Activated T-cell treated with anti-CD3 and anti-CD28 coated beads, Interleukin-2, amount 50 U/mL, for 4 hours (primary cell): ENCODE measurements at regions not wholly inside any gene's neighbourhood (a gene's known extent, or its start where the extent isn't known, plus 50 kb on each side); places are given as distances from the start of the nearest gene placed in this dataset.

Experiments used
- ATAC-seq, 2 donors: fragments of 200-7000 bp; cut with Tn5 transposase; one replicate each; pipeline ENCODE4 v1.10.0; 2021
- DNase-seq: peaks from one replicate; pipeline ENCODE4 v3.0.0-alpha.2; 2020
- H3K27me3 Mint-ChIP-seq: one replicate; pipeline ENCODE4 v1.8.0; 2021; ENCODE audit warnings: low read depth, mixed read lengths
- H3K36me3 Mint-ChIP-seq: one replicate; pipeline ENCODE4 v1.8.0; 2022; ENCODE audit warnings: mixed read lengths; ENCODE audit not compliant: insufficient read depth
- H3K4me1 Mint-ChIP-seq: one replicate; pipeline ENCODE4 v1.8.0; 2021; ENCODE audit warnings: low read depth, mixed read lengths
- H3K4me3 Mint-ChIP-seq: one replicate; pipeline ENCODE4 v1.8.0; 2021; ENCODE audit warnings: mild to moderate bottlenecking, moderate library complexity, mixed read lengths
- H3K9me3 Mint-ChIP-seq: one replicate; pipeline ENCODE4 v1.8.0; 2021; ENCODE audit warnings: mixed read lengths

DNA sequence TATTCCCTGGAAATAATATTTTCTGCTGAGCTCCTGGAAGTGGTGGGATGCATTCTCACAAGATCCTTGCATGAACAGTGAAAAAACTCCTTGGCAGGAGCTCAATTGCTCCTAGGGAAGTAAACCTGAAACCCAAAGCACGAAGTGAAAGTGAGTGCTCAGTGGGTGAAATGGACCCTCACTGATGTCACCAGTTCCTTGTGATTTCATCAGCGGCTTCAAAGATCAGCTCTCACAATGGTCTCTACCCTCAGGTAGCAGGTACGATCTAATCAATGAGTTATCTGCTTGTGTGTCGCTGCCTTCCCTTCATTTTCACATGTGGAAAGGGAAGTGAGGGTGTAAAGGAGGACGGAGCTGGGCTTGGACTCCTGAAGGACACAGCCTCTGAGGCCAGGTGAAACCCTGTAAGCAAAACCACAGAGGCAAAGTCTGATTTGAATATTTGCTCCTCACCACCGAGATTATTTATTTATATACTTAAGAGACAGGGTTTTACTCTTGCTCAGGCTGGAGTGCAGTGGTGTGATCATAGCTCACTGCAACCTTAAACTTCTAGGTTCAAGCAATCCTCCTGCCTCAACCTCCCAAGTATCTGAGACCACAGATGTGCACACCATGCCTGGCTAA is 255.4 kb upstream of the LYZL1 start:
- H3K4me3 Mint-ChIP-seq: no peak overlapping the region
- DNase-seq: no peak
- H3K27me3 Mint-ChIP-seq: peaks cover 6% of the 10 kb centered on the region
- no peaks in the 10 kb centered on the region for H3K9me3 Mint-ChIP-seq
- no peaks in the 10 kb centered on the region for H3K4me1 Mint-ChIP-seq
- H3K36me3 Mint-ChIP-seq: no peaks in the 10 kb centered on the region
- ATAC-seq: no peak

DNA sequence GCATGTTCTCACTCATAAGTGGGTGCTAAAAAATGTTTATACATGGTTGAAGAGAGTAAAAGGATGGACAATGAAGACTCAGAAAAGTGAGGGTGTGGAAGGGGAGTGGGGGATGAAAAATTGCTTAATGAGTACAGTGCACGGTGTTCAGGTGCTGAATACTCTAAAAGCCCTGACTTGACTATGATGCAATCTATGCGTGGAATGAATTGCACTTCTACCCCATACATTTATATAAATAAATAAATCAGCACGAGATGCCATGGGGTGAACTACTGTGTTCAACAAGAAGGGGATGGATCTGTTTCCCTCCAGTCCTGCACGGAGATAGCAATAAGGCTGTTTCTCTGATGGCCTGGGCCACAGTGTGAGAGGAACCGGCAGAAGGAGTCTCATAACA is 254.3 kb upstream of the LYZL1 start:
- H3K4me1 Mint-ChIP-seq: no peaks in the 10 kb centered on the region
- DNase-seq: no peak
- no peaks in the 10 kb centered on the region for H3K36me3 Mint-ChIP-seq
- H3K4me3 Mint-ChIP-seq: no peak overlapping the region
- H3K9me3 Mint-ChIP-seq: no peaks in the 10 kb centered on the region
- H3K27me3 Mint-ChIP-seq: peaks cover 9% of the 10 kb centered on the region
- ATAC-seq: no peak

DNA sequence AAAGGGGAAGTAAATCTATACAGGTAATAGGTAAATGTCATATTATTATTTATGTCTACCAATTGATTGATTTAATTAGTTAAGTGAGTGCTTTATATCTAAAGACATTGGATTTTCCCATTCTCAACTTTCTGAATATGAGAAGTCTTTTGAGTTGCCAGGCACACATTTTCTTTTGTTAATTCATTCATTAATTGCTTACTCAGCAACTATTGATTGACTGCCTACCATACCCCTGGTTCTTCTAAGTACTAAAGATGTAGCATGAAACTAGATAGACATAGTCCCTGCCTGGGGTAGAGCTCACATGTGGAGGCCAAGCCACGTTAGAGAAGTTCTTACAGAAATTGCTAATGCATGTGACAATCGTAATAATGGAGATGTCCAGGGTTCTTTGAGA is 253.1 kb upstream of the LYZL1 start:
- DNase-seq (no peak), ATAC-seq (no peak)
- H3K27me3 Mint-ChIP-seq: peaks cover 9% of the 10 kb centered on the region
- H3K4me1 Mint-ChIP-seq: no peaks in the 10 kb centered on the region
- H3K36me3 Mint-ChIP-seq: no peaks in the 10 kb centered on the region
- no peak overlapping the region for H3K4me3 Mint-ChIP-seq
- peaks cover 2% of the 10 kb centered on the region for H3K9me3 Mint-ChIP-seq

GRCh38 chr10:29037348-29038113 is 251.3 kb upstream of the LYZL1 start:
- Mint-ChIP-seq H3K4me3 (no peak overlapping the region), H3K36me3 (no peaks in the 10 kb centered on the region)
- DNase-seq: no peak

GRCh38 chr10:29039091-29039490 is 249.8 kb upstream of the LYZL1 start:
- no peaks in the 10 kb centered on the region for H3K4me1 Mint-ChIP-seq
- DNase-seq: no peak
- no peak overlapping the region for H3K4me3 Mint-ChIP-seq
- H3K27me3 Mint-ChIP-seq: peaks cover 6% of the 10 kb centered on the region
- no peaks in the 10 kb centered on the region for H3K36me3 Mint-ChIP-seq
- no peak for ATAC-seq
- peaks cover 3% of the 10 kb centered on the region for H3K9me3 Mint-ChIP-seq

More at GRCh38 chr10:29037348-29038113, 251.3 kb upstream of the LYZL1 start:
- Mint-ChIP-seq H3K4me1 (no peaks in the 10 kb centered on the region), H3K27me3 (peaks cover 6% of the 10 kb centered on the region), H3K9me3 (peaks cover 3% of the 10 kb centered on the region)
- no peak for ATAC-seq

- H3K9me3 Mint-ChIP-seq: peaks cover 3% of the 10 kb centered on the region
- ATAC-seq (no peak), DNase-seq (no peak)
- no peak overlapping the region for H3K4me3 Mint-ChIP-seq
- no peaks in the 10 kb centered on the region for H3K4me1 Mint-ChIP-seq
- H3K27me3 Mint-ChIP-seq: peaks cover 6% of the 10 kb centered on the region
- no peaks in the 10 kb centered on the region for H3K36me3 Mint-ChIP-seq
Measured at GRCh38 chr10:29039677-29040189, 249.1 kb upstream of the LYZL1 start.

DNA sequence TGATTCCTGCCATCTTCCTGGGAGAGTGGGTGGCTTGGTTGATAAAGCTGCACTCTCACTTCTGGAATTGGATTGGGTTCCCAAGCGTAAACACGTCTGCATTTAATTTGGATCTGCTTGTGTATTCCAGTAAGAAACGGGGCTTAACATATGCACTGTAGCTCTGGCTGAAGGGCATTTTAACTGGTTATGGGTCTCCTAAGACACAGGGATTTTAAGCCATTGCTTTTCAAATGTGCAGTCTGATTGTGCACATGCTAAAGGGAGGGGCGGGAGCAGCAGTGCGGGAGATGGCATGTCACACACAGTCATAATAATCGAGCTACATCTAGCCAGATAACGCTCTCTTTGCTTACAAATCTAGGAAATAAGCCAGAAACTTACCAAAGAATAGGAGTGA is 247.3 kb upstream of the LYZL1 start:
- Mint-ChIP-seq H3K36me3 (no peaks in the 10 kb centered on the region), H3K4me1 (no peaks in the 10 kb centered on the region), H3K9me3 (peaks cover 3% of the 10 kb centered on the region), H3K4me3 (no peak overlapping the region), H3K27me3 (peaks cover 6% of the 10 kb centered on the region)
- DNase-seq (no peak), ATAC-seq (no peak)

GRCh38 chr10:29048506-29048905 is 240.4 kb upstream of the LYZL1 start:
- no peak for ATAC-seq
- Mint-ChIP-seq H3K27me3 (no peaks in the 10 kb centered on the region), H3K36me3 (no peaks in the 10 kb centered on the region), H3K4me3 (no peak overlapping the region), H3K9me3 (no peaks in the 10 kb centered on the region), H3K4me1 (no peaks in the 10 kb centered on the region)
- no peak for DNase-seq

DNA sequence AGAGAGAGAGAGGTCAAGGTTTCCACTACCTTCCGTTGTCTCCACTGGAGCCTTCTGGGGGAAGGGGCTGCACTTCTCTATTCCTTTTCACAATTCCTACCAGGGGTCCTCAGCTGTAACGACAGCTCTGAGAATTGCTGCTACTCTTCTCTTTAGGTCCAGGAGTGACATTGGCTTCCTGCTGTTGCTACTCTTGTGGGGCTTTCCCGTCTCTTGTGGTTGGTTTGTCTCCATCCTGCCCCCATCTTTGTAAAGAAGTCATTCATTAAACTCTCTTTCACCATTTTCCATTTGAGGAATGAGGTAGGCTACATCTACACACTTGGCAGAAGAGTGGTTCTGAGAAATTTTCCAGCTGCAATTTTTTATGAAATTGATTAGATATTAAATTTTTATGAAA is 238.8 kb upstream of the LYZL1 start:
- Mint-ChIP-seq H3K9me3 (no peaks in the 10 kb centered on the region), H3K4me1 (no peaks in the 10 kb centered on the region), H3K36me3 (no peaks in the 10 kb centered on the region), H3K4me3 (no peak overlapping the region), H3K27me3 (peaks cover 2% of the 10 kb centered on the region)
- DNase-seq: no peak
- no peak for ATAC-seq

GRCh38 chr10:29055101-29055500 is 233.8 kb upstream of the LYZL1 start:
- Mint-ChIP-seq H3K9me3 (no peaks in the 10 kb centered on the region), H3K4me1 (no peaks in the 10 kb centered on the region), H3K4me3 (no peak overlapping the region), H3K36me3 (no peaks in the 10 kb centered on the region), H3K27me3 (peaks cover 8% of the 10 kb centered on the region)
- ATAC-seq (no peak), DNase-seq (no peak)

- Mint-ChIP-seq H3K27me3 (peaks cover 8% of the 10 kb centered on the region), H3K4me3 (no peak overlapping the region), H3K9me3 (no peaks in the 10 kb centered on the region), H3K4me1 (no peaks in the 10 kb centered on the region), H3K36me3 (no peaks in the 10 kb centered on the region)
- no peak for DNase-seq
- ATAC-seq: no peak
Measured at GRCh38 chr10:29056729-29057128, 232.1 kb upstream of the LYZL1 start.

DNA sequence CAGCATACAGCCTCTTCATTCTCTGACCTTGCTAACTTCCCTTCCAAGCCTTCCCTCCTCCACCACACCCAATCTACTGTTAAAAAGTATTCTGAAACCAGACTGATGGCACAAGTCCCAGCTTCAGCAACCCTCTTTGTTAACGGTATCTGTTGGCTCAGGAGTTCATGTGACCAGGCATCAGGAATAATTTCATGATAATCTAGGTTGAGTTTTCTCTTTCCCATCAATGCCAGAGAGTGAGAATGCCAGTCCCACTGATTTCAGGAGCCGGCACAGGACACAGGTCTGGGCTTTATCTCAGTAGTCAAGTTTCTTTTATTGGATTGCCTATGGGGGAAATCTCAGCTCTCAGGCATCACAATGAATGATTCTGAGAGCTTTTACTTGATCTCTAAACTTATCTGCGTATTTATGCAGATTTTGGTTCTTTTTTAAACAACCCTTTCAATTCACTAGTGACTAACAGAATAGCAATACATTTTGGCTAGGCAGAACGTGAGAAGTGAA is 231.0 kb upstream of the LYZL1 start:
- Mint-ChIP-seq H3K4me3 (no peak overlapping the region), H3K27me3 (peaks cover 8% of the 10 kb centered on the region), H3K4me1 (no peaks in the 10 kb centered on the region), H3K9me3 (no peaks in the 10 kb centered on the region), H3K36me3 (no peaks in the 10 kb centered on the region)
- DNase-seq (no peak), ATAC-seq (no peak)

DNA sequence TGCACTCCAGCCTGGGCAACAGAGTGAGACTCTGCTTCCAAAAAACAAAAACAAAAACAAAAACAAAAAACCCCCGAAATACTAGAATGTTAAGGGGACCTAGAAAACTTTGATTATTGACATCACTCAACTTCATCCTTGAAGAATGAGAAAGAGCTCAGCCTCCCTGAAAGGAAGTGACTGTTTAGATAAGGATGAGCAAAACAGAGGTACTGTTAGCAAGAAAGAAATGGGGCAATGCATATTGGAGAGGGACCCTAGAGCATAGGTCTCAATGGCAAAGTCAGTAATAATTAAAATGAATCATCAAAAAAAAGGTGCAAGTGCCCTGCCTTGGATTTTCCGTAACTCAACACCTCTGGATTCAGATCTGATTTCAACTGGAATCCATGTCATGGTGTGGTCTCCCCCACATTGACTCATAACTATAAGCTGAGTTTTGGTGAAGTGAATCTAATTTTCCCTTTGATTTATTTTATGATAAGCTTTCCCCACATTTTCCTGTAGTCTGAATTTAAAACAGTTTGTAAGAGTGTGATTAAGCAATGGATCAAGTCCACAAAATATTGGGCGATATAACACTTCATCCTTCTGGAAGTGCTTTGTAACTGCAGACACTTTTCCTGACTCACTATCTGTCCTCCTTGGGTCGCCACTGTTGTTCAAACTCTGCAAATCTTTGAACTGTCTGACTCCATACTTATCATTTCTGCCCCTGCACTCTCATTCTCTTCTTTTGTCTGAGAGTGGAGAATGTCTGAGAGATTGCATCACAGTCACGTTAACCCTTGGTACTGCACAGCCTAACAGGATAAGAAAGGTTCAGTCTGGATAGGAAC is 224.8 kb upstream of the LYZL1 start:
- ATAC-seq (no peak), DNase-seq (no peak)
- no peaks in the 10 kb centered on the region for H3K36me3 Mint-ChIP-seq
- H3K4me3 Mint-ChIP-seq: no peak overlapping the region
- no peaks in the 10 kb centered on the region for H3K4me1 Mint-ChIP-seq
- no peaks in the 10 kb centered on the region for H3K9me3 Mint-ChIP-seq
- peaks cover 6% of the 10 kb centered on the region for H3K27me3 Mint-ChIP-seq

DNA sequence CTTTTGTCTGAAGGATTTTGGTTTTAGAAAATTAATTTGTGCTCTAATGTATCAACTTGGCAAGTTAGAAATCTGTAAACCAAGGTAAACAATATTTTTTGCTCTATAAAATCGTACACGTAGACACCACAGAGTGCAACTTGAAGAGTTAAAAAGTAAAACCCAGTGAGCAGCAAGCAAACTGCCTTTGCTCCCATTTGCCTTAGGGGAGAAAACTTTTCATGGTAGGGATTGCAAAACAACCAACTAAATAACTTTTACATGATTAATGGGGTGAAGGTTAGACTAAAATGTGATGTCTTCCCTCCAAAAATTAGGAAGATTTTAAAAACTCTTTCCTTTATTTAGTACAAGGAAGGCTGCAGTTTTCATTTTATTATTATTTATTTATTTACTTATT is 224.2 kb upstream of the LYZL1 start:
- Mint-ChIP-seq H3K9me3 (no peaks in the 10 kb centered on the region), H3K36me3 (no peaks in the 10 kb centered on the region), H3K4me3 (no peak overlapping the region), H3K27me3 (peaks cover 6% of the 10 kb centered on the region), H3K4me1 (no peaks in the 10 kb centered on the region)
- no peak for ATAC-seq
- DNase-seq: no peak
